Osteoblast (primary cell): ENCODE measurements at regions not wholly inside any gene's neighbourhood (a gene's known extent, or its start where the extent isn't known, plus 50 kb on each side); places are given as distances from the start of the nearest gene placed in this dataset.

Source experiments
- DNase-seq: peaks from one replicate; pipeline ENCODE4 v3.0.0; 2011; ENCODE audit warnings: low spot score, mixed read lengths; ENCODE audit not compliant: insufficient read length; ENCODE audit errors: missing footprints
- H2AFZ ChIP-seq: 2 replicates; pipeline ENCODE4 v1.6.0; 2011; ENCODE audit warnings: mild to moderate bottlenecking, low read length
- H3K27ac ChIP-seq: 2 replicates; pipeline ENCODE4 v1.5.1; 2011; ENCODE audit warnings: mild to moderate bottlenecking, low read depth, low read length, moderate library complexity
- H3K27me3 ChIP-seq: 2 replicates; pipeline ENCODE4 v1.6.0; 2012; ENCODE audit warnings: mild to moderate bottlenecking, control low read depth, inconsistent platforms, low read length, moderate library complexity; ENCODE audit not compliant: insufficient read depth
- H3K36me3 ChIP-seq: 2 replicates; pipeline ENCODE4 v1.5.1; 2011; ENCODE audit warnings: mild to moderate bottlenecking, low read length, control low read depth, moderate library complexity; ENCODE audit not compliant: insufficient read depth
- H3K4me1 ChIP-seq: 2 replicates; pipeline ENCODE4 v1.5.1; 2011; ENCODE audit warnings: mild to moderate bottlenecking, low read length, control low read depth, moderate library complexity; ENCODE audit not compliant: insufficient read depth
- H3K4me2 ChIP-seq: 2 replicates; pipeline ENCODE4 v1.6.0; 2011; ENCODE audit warnings: mild to moderate bottlenecking, low read length; ENCODE audit not compliant: insufficient read depth
- H3K4me3 ChIP-seq: fragments of 200-600 bp; sonication (generic); 3 replicates; pipeline ENCODE4 v1.5.1; 2012; ENCODE audit warnings: mild to moderate bottlenecking, low read length, inconsistent platforms; ENCODE audit not compliant: insufficient read depth
- H3K79me2 ChIP-seq: 2 replicates; pipeline ENCODE4 v1.6.0; 2012; ENCODE audit warnings: mild to moderate bottlenecking, low read length, control low read depth, inconsistent platforms; ENCODE audit not compliant: insufficient read depth
- H3K9me3 ChIP-seq: 2 replicates; pipeline ENCODE4 v1.5.1; 2011; ENCODE audit warnings: low read depth, low read length, control low read depth
- H4K20me1 ChIP-seq: 2 replicates; pipeline ENCODE4 v1.6.0; 2012; ENCODE audit warnings: mild to moderate bottlenecking, low read length, control low read depth; ENCODE audit not compliant: insufficient read depth
- TF ChIP-seq, protein P1 (sequence below): IDR thresholded peaks from 2 replicates; pipeline ENCODE4 v1.5.1; 2011; ENCODE audit warnings: mild to moderate bottlenecking, low read depth, low read length, moderate library complexity; ENCODE audit errors: extremely low read depth

DNA sequence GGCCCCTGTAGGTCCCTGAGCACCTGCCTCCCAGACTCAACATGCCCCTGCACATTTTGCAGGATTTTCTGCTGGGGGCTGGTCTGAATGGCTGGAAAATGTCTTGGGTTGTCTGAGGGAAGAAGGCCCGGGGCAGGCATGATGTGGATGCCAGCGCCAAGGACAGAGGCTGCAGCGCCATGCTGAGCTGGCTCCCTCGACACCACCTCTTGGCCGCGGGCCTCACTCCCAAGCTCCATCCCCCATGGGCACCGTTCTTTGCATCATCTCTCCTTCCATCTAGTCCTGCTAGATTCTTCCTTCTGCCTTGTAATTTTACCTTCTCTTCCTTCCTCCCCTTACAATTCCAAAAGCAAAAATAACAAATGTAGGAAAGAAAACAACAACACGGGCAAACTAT, 70.6 kb downstream of the ZIC5 start:
- Histone ChIP-seq H3K4me3 (no peak overlapping the region), H2AFZ (no peak overlapping the region), H3K4me1 (no peaks in the 10 kb centered on the region), H3K27me3 (peaks cover 28% of the 10 kb centered on the region), H3K79me2 (no peaks in the 10 kb centered on the region), H3K36me3 (no peaks in the 10 kb centered on the region), H3K4me2 (no peak overlapping the region), H4K20me1 (no peaks in the 10 kb centered on the region), H3K9me3 (no peaks in the 10 kb centered on the region), H3K27ac (no peak overlapping the region)
- TF ChIP-seq, protein P1, sequence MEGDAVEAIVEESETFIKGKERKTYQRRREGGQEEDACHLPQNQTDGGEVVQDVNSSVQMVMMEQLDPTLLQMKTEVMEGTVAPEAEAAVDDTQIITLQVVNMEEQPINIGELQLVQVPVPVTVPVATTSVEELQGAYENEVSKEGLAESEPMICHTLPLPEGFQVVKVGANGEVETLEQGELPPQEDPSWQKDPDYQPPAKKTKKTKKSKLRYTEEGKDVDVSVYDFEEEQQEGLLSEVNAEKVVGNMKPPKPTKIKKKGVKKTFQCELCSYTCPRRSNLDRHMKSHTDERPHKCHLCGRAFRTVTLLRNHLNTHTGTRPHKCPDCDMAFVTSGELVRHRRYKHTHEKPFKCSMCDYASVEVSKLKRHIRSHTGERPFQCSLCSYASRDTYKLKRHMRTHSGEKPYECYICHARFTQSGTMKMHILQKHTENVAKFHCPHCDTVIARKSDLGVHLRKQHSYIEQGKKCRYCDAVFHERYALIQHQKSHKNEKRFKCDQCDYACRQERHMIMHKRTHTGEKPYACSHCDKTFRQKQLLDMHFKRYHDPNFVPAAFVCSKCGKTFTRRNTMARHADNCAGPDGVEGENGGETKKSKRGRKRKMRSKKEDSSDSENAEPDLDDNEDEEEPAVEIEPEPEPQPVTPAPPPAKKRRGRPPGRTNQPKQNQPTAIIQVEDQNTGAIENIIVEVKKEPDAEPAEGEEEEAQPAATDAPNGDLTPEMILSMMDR, result no peak
- DNase-seq, result no peak

DNA sequence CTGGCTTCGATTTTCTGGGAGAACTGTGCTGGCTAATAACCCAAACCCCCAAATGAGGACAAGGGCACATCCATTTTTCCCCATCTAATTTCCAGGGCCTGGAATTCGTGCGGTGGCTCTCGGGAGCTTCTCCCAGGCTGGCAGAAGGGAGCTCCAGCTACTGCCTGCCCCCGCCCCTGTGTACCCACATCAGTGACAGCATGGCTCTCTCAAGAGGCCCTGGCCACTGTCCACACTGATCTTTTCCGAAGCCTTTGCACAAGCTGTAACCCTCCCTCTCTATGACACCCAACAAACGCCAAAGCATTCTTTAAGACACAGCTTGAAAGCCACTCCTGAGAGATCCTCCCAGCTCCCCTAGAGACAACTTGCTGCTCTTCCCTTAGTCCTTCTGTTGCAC, 73.1 kb downstream of the ZIC5 start:
- Histone ChIP-seq H3K4me2 (no peak overlapping the region), H3K4me1 (no peaks in the 10 kb centered on the region), H2AFZ (no peak overlapping the region), H3K9me3 (no peaks in the 10 kb centered on the region), H3K4me3 (no peak overlapping the region), H3K36me3 (no peaks in the 10 kb centered on the region), H3K79me2 (no peaks in the 10 kb centered on the region), H3K27me3 (peaks cover 41% of the 10 kb centered on the region), H3K27ac (no peak overlapping the region), H4K20me1 (no peaks in the 10 kb centered on the region)
- DNase-seq, result no peak
- TF ChIP-seq, protein P1, result no peak

DNA sequence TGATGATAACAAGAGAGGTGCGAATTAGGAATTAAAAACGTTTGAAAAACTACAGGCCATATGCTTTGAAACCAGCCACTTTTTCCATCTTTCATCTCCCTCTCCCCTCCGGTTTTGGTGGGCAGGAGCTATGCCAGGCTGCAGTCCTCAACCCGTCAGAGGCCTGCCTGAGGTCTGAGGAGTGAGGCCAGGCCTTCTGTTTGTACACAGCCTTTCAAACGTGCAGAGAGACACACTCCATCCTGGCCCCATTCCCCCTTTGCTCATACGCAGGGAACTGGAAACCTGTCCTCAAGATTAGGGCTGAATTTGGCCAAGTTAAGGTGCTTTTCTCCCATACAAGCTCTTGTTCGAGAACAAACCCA, 74.5 kb downstream of the ZIC5 start:
- H3K4me2 ChIP-seq, result no peak overlapping the region
- no peaks in the 10 kb centered on the region for H3K4me1 ChIP-seq
- no peak overlapping the region for H2AFZ ChIP-seq
- no peaks in the 10 kb centered on the region for H4K20me1 ChIP-seq
- peaks cover 44% of the 10 kb centered on the region for H3K27me3 ChIP-seq
- H3K36me3 ChIP-seq, result no peaks in the 10 kb centered on the region
- DNase-seq, result no peak
- H3K27ac ChIP-seq, result no peak overlapping the region
- TF ChIP-seq, protein P1, result no peak
- no peak overlapping the region for H3K4me3 ChIP-seq
- no peaks in the 10 kb centered on the region for H3K9me3 ChIP-seq
- H3K79me2 ChIP-seq, result no peaks in the 10 kb centered on the region

DNA sequence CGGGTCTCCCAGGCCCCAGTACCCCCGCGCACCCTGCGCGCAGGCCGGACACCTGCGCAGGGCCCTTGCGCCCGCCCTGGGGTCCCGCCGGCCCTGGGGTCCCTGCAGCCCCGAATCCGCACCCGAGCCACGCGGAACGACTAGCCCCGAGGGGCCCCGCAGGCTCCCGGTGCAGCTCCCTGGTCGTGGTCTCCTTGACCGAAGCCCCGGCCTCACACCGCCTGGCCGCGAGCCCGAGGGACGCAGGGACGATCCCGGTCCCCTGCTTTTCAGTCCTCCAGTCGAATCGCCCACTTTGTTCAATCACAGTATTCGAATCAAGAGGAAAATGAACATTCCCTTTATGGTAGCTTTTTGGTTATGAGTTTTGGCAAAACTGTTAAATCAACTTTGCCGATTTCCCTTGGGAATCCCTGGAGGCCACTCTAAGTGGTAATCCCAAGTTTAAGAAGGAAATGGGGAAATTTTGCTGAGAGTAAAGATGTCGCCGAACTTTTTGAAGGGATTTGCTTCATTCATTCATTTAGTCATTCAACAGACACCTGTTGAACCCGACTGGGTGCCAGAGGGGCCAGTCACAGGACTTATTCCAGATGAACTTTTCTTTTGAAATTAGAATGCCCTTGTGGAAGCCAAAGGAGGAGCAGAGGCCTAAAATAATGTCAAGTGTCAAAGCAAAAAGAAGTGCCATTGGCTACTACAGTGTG, 75.0 kb downstream of the ZIC5 start:
- H3K4me1 ChIP-seq, result no peaks in the 10 kb centered on the region
- H2AFZ ChIP-seq, result no peak overlapping the region
- no peak overlapping the region for H3K4me3 ChIP-seq
- no peaks in the 10 kb centered on the region for H3K9me3 ChIP-seq
- DNase-seq, result no peak
- H3K27me3 ChIP-seq, result peaks cover 49% of the 10 kb centered on the region
- H3K79me2 ChIP-seq, result no peaks in the 10 kb centered on the region
- no peak overlapping the region for H3K4me2 ChIP-seq
- TF ChIP-seq, protein P1, result no peak
- no peaks in the 10 kb centered on the region for H3K36me3 ChIP-seq
- no peak overlapping the region for H3K27ac ChIP-seq
- no peaks in the 10 kb centered on the region for H4K20me1 ChIP-seq
